Endothelial cell of umbilical vein (primary cell): ENCODE measurements at regions not wholly inside any gene's neighbourhood (a gene's known extent, or its start where the extent isn't known, plus 50 kb on each side); places are given as distances from the start of the nearest gene placed in this dataset.

Source experiments
- BruUV-seq: library from RNA; stranded (reverse); fragments of 400-500 nt; replicated peaks from 2 replicates; lab custom pipeline; 2021; lab: Mats Ljungman, UMichigan
- CTCF ChIA-PET: fragments of 300-600, 350-600 bp; sonication (Branson Sonifier 250); formaldehyde crosslinking; loops from one replicate; lab custom pipeline; 2021; ENCODE audit warnings: antibody characterized with exemption, inconsistent platforms; lab: Charles Lee
- POLR2A ChIA-PET: fragments of 300-600, 350-600 bp; sonication (Branson Sonifier 250); formaldehyde crosslinking; loops from one replicate; lab custom pipeline; 2021; ENCODE audit warnings: antibody characterized with exemption, inconsistent platforms; lab: Charles Lee
- DNase-seq: peaks from one replicate; pipeline ENCODE4 v3.0.0-alpha.2; 2011; ENCODE audit warnings: low read depth, low spot score
- FAIRE-seq: peaks from 2 replicates; lab custom pipeline; 2011; peaks lifted over from hg19 to GRCh38; lab: Jason Lieb, UNC
- H2AFZ ChIP-seq: 2 replicates; pipeline ENCODE4 v1.6.0; 2012; ENCODE audit warnings: low read depth, low read length, control low read depth, inconsistent platforms
- H3K27ac ChIP-seq: 2 replicates; pipeline ENCODE4 v1.5.1; 2011; ENCODE audit warnings: low read depth, mild to moderate bottlenecking, control low read depth, low read length, moderate library complexity; ENCODE audit not compliant: insufficient read depth
- H3K27me3 ChIP-seq, 2 experiments: 2 replicates each; pipeline versions ENCODE4 v1.6.0 to v1.6.1; 2011; ENCODE audit warnings: low read length in 2 of 2, mixed read lengths in 1 of 2; ENCODE audit not compliant: control insufficient read depth in 2 of 2, insufficient read depth in 2 of 2
- H3K36me3 ChIP-seq, 2 experiments: 2 replicates in 1 of 2; 3 replicates in 1 of 2; pipeline ENCODE4 v1.5.1; 2011; ENCODE audit warnings: low read length in 2 of 2, mild to moderate bottlenecking in 1 of 2, moderate library complexity in 1 of 2; ENCODE audit not compliant: control insufficient read depth in 2 of 2, insufficient read depth in 2 of 2; ENCODE audit errors: extremely low read depth in 1 of 2
- H3K4me1 ChIP-seq: 3 replicates; pipeline ENCODE4 v1.5.1; 2011; ENCODE audit warnings: mild to moderate bottlenecking, low read length; ENCODE audit not compliant: control insufficient read depth, insufficient read depth; ENCODE audit errors: extremely low read depth
- H3K4me2 ChIP-seq: 2 replicates; pipeline ENCODE4 v1.6.1; 2011; ENCODE audit warnings: low read length, control low read depth, mixed read lengths; ENCODE audit not compliant: insufficient read depth
- H3K4me3 ChIP-seq, 3 experiments: fragments of 200-600 bp in 1 of 3; sonication (generic), shearing (Covaris generic) in 1 of 3; replicated peaks in 1 of 3; 2 replicates each; pipeline ENCODE4 v1.5.1; 2011 to 2016; ENCODE audit warnings: control low read depth in 3 of 3, low read length in 3 of 3, mild to moderate bottlenecking in 2 of 3, inconsistent platforms in 1 of 3, low read depth in 1 of 3, moderate library complexity in 1 of 3; ENCODE audit not compliant: insufficient read depth in 1 of 3
- H3K79me2 ChIP-seq: 2 replicates; pipeline ENCODE4 v1.6.0; 2012; ENCODE audit warnings: low read length, inconsistent platforms; ENCODE audit not compliant: control insufficient read depth, insufficient read depth
- H3K9ac ChIP-seq: replicated peaks from 2 replicates; pipeline ENCODE3; 2011; ENCODE audit warnings: low read length, control low read depth; ENCODE audit not compliant: insufficient read depth; ENCODE audit errors: extremely low read depth
- H3K9me1 ChIP-seq: replicated peaks from 3 replicates; pipeline ENCODE4 v1.6.0; 2011; ENCODE audit warnings: mild to moderate bottlenecking, low read length; ENCODE audit not compliant: control insufficient read depth, insufficient read depth; ENCODE audit errors: extremely low read depth
- H3K9me3 ChIP-seq: replicated peaks from 2 replicates; pipeline ENCODE4 v1.5.1; 2012; ENCODE audit warnings: low read length, inconsistent platforms; ENCODE audit not compliant: control insufficient read depth, insufficient read depth
- H4K20me1 ChIP-seq: replicated peaks from 2 replicates; pipeline ENCODE3; 2011; ENCODE audit warnings: mild to moderate bottlenecking, low read length; ENCODE audit not compliant: control insufficient read depth, insufficient read depth; ENCODE audit errors: extremely low read depth
- CTCF ChIP-seq, 2 donors: IDR thresholded peaks; 1 replicate in 1 of 2; 2 replicates in 1 of 2; pipeline ENCODE4 v1.5.1; 2011; ENCODE audit warnings: low read length in 2 of 2, mild to moderate bottlenecking in 2 of 2, moderate library complexity in 2 of 2, control low read depth in 1 of 2, inconsistent platforms in 1 of 2, low read depth in 1 of 2; ENCODE audit not compliant: insufficient read depth in 1 of 2; ENCODE audit errors: extremely low read depth in 1 of 2
- EZH2 ChIP-seq: IDR thresholded peaks from 2 replicates; pipeline ENCODE4 v1.6.1; 2012; ENCODE audit warnings: borderline replicate concordance, low read depth, mild to moderate bottlenecking, moderate library complexity, low read length, inconsistent platforms; ENCODE audit not compliant: severe bottlenecking
- FOS ChIP-seq: IDR thresholded peaks from 2 replicates; pipeline ENCODE4 v1.6.1; 2011; ENCODE audit warnings: mild to moderate bottlenecking, low read length, moderate library complexity, borderline replicate concordance; ENCODE audit not compliant: insufficient read depth
- GATA2 ChIP-seq: IDR thresholded peaks from 2 replicates; pipeline ENCODE4 v1.7.0; 2011; ENCODE audit warnings: low read depth, mild to moderate bottlenecking, moderate library complexity, mixed read lengths, low read length; ENCODE audit not compliant: insufficient read length, insufficient read depth
- JUN ChIP-seq: IDR thresholded peaks from 2 replicates; pipeline ENCODE4 v1.6.1; 2011; ENCODE audit warnings: borderline replicate concordance, low read depth; ENCODE audit not compliant: insufficient read length, insufficient read depth
- MAX ChIP-seq: IDR thresholded peaks from 2 replicates; pipeline ENCODE4 v1.6.1; 2011; ENCODE audit not compliant: insufficient read depth, insufficient read length
- MYC ChIP-seq: IDR thresholded peaks from one replicate; pipeline ENCODE4 v1.6.1; 2011; ENCODE audit warnings: mild to moderate bottlenecking, low read depth, low read length
- POLR2A ChIP-seq: IDR thresholded peaks from 2 replicates; pipeline ENCODE4 v1.6.1; 2012; ENCODE audit warnings: low read depth, mild to moderate bottlenecking, control low read depth, low read length
- POLR2AphosphoS5 ChIP-seq: IDR thresholded peaks from 2 replicates; pipeline ENCODE4 v1.6.1; 2012; ENCODE audit warnings: low read depth, mild to moderate bottlenecking, control low read depth, low read length, moderate library complexity; ENCODE audit not compliant: insufficient read depth
- dilution Hi-C: fragments of 300-500 bp; cut with MboI; formaldehyde crosslinking; loops from one replicate; pipeline ENCODE4 v1.15.0; 2019; ENCODE audit warnings: low sequenced_read_pairs; ENCODE audit not compliant: extremely low pct_ligation_motif_present
- intact Hi-C: fragments of 100-400 bp; cut with micrococcal nuclease; formaldehyde crosslinking; loops from one replicate; pipeline ENCODE4 v1.10.0; 2022

- FAIRE-seq (no peak), DNase-seq (no peak)
- TF ChIP-seq MAX (no peak), POLR2A (no peak), FOS (no peak), MYC (no peak), EZH2 (no peak), JUN (no peak), GATA2 (no peak)
- Histone ChIP-seq H3K27ac (no peak overlapping the region), H3K9me3 (no peaks in the 10 kb centered on the region), H3K4me1 (no peaks in the 10 kb centered on the region), H4K20me1 (no peaks in the 10 kb centered on the region), H3K36me3 (no peaks in the 10 kb centered on the region), H3K9me1 (no peaks in the 10 kb centered on the region), H3K9ac (no peak overlapping the region), H3K4me3 (no peak overlapping the region), H3K4me2 (no peak overlapping the region), H3K27me3 (no peaks in the 10 kb centered on the region), H3K79me2 (no peaks in the 10 kb centered on the region), H2AFZ (no peak overlapping the region)
- POLR2A ChIA-PET, result no interaction called here
- CTCF ChIA-PET, result no interaction called here
- dilution Hi-C loops, result no loop called here
- BruUV-seq, result no TSS peak
- intact Hi-C loops, result no loop called here
Measured at GRCh38 chr12:59030415-59030814, 110.1 kb upstream of the LRIG3 start.

DNA sequence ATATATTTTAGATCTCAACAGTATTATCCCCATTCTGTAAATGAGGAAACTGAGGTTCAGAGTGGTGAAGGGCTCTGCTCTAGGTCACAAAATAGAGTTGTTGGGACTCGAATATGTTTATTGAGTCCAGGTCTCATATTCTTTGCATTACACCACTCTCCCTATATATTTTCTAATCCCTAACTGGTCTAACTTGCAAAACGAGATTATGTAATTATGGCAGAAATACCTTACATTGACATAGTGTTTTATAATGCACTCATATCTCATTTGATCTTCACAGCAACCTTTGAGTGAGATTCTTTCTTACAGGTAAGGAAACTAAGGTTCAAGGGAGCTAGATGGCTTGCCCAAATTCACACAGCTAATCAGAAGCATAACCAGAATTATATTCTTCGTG is 106.9 kb upstream of the LRIG3 start:
- POLR2A ChIA-PET, result no interaction called here
- Histone ChIP-seq H3K27ac (no peak overlapping the region), H3K9me1 (no peaks in the 10 kb centered on the region), H2AFZ (no peak overlapping the region), H3K79me2 (no peaks in the 10 kb centered on the region), H3K36me3 (no peaks in the 10 kb centered on the region), H3K27me3 (no peaks in the 10 kb centered on the region), H3K4me2 (no peak overlapping the region), H3K9ac (no peak overlapping the region), H3K9me3 (no peaks in the 10 kb centered on the region), H3K4me3 (no peak overlapping the region), H4K20me1 (no peaks in the 10 kb centered on the region), H3K4me1 (no peaks in the 10 kb centered on the region)
- intact Hi-C loops (no loop called here), dilution Hi-C loops (no loop called here)
- DNase-seq, result no peak
- CTCF ChIA-PET, result no interaction called here
- FAIRE-seq, result no peak
- TF ChIP-seq JUN, result no peak
- no peak for TF ChIP-seq POLR2AphosphoS5
- no peak for TF ChIP-seq GATA2
- TF ChIP-seq FOS, result no peak
- TF ChIP-seq MYC, result no peak
- no peak for TF ChIP-seq MAX
- no peak for TF ChIP-seq CTCF (IDR thresholded peaks at IDR 0.05; ENCODE audit: extremely low read depth in 1 of 2, insufficient read depth in 1 of 2, low read depth in 1 of 2, low read length in 2 of 2)
- TF ChIP-seq EZH2, result no peak
- no peak for TF ChIP-seq POLR2A
- BruUV-seq, result no TSS peak
